ENCODE measurements at regions not wholly inside any gene's neighbourhood (a gene's known extent, or its start where the extent isn't known, plus 50 kb on each side); places are given as distances from the start of the nearest gene placed in this dataset.

DNA sequence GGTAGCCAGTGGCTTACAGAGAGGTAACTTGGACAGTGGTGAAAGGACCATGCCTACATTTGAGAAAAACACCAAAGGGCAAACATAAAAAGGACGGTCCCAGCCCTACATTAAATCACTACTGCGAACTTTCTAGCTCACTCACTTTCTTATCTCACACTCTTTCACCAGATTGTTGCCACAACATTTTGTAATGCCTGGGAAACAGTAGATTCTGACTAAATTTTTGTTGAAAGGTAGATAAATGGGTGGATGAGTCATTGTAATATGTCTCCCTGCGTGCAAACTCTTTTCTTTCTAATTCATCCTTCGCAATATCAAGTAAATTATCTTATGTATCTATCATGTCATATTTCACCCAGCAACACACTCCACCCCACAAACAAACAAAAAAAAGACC, 192.2 kb downstream of the IRS1 start:
- no peaks in the 10 kb centered on the region for H3K4me1 Mint-ChIP-seq
- peaks cover 4% of the 10 kb centered on the region; the same call in 1 of the 2 replicates for H3K9me2 ChIP-seq (ENCODE audit: insufficient read depth)
- no peaks in the 10 kb centered on the region for H3K4me1 ChIP-seq (ENCODE audit: insufficient read depth)
- H3K4me3 Mint-ChIP-seq, result no peak overlapping the region
- DNase-seq (ENCODE audit: low spot score) (no peak), ATAC-seq (no peak)
- H3K27me3 Mint-ChIP-seq (ENCODE audit: insufficient read depth, low read depth, poor library complexity), result no peaks in the 10 kb centered on the region
- no peak overlapping the region for H3K4me3 ChIP-seq
- no peak for TF ChIP-seq EZH2 (IDR thresholded peaks at IDR 0.05; ENCODE audit: low read depth, unreplicated experiment)
- TF ChIP-seq ZNF114 (CRISPR knock-in tag; IDR thresholded peaks at IDR 0.05), result no peak
- TF ChIP-seq ZNF331 (CRISPR knock-in tag; IDR thresholded peaks at IDR 0.05; ENCODE audit: low read depth), result no peak
- TF ChIP-seq, protein P1, sequence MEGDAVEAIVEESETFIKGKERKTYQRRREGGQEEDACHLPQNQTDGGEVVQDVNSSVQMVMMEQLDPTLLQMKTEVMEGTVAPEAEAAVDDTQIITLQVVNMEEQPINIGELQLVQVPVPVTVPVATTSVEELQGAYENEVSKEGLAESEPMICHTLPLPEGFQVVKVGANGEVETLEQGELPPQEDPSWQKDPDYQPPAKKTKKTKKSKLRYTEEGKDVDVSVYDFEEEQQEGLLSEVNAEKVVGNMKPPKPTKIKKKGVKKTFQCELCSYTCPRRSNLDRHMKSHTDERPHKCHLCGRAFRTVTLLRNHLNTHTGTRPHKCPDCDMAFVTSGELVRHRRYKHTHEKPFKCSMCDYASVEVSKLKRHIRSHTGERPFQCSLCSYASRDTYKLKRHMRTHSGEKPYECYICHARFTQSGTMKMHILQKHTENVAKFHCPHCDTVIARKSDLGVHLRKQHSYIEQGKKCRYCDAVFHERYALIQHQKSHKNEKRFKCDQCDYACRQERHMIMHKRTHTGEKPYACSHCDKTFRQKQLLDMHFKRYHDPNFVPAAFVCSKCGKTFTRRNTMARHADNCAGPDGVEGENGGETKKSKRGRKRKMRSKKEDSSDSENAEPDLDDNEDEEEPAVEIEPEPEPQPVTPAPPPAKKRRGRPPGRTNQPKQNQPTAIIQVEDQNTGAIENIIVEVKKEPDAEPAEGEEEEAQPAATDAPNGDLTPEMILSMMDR (conservative IDR thresholded peaks at IDR 0.05; ENCODE audit: low read depth in 2 of 2), result no peak
- TF ChIP-seq, protein P2, sequence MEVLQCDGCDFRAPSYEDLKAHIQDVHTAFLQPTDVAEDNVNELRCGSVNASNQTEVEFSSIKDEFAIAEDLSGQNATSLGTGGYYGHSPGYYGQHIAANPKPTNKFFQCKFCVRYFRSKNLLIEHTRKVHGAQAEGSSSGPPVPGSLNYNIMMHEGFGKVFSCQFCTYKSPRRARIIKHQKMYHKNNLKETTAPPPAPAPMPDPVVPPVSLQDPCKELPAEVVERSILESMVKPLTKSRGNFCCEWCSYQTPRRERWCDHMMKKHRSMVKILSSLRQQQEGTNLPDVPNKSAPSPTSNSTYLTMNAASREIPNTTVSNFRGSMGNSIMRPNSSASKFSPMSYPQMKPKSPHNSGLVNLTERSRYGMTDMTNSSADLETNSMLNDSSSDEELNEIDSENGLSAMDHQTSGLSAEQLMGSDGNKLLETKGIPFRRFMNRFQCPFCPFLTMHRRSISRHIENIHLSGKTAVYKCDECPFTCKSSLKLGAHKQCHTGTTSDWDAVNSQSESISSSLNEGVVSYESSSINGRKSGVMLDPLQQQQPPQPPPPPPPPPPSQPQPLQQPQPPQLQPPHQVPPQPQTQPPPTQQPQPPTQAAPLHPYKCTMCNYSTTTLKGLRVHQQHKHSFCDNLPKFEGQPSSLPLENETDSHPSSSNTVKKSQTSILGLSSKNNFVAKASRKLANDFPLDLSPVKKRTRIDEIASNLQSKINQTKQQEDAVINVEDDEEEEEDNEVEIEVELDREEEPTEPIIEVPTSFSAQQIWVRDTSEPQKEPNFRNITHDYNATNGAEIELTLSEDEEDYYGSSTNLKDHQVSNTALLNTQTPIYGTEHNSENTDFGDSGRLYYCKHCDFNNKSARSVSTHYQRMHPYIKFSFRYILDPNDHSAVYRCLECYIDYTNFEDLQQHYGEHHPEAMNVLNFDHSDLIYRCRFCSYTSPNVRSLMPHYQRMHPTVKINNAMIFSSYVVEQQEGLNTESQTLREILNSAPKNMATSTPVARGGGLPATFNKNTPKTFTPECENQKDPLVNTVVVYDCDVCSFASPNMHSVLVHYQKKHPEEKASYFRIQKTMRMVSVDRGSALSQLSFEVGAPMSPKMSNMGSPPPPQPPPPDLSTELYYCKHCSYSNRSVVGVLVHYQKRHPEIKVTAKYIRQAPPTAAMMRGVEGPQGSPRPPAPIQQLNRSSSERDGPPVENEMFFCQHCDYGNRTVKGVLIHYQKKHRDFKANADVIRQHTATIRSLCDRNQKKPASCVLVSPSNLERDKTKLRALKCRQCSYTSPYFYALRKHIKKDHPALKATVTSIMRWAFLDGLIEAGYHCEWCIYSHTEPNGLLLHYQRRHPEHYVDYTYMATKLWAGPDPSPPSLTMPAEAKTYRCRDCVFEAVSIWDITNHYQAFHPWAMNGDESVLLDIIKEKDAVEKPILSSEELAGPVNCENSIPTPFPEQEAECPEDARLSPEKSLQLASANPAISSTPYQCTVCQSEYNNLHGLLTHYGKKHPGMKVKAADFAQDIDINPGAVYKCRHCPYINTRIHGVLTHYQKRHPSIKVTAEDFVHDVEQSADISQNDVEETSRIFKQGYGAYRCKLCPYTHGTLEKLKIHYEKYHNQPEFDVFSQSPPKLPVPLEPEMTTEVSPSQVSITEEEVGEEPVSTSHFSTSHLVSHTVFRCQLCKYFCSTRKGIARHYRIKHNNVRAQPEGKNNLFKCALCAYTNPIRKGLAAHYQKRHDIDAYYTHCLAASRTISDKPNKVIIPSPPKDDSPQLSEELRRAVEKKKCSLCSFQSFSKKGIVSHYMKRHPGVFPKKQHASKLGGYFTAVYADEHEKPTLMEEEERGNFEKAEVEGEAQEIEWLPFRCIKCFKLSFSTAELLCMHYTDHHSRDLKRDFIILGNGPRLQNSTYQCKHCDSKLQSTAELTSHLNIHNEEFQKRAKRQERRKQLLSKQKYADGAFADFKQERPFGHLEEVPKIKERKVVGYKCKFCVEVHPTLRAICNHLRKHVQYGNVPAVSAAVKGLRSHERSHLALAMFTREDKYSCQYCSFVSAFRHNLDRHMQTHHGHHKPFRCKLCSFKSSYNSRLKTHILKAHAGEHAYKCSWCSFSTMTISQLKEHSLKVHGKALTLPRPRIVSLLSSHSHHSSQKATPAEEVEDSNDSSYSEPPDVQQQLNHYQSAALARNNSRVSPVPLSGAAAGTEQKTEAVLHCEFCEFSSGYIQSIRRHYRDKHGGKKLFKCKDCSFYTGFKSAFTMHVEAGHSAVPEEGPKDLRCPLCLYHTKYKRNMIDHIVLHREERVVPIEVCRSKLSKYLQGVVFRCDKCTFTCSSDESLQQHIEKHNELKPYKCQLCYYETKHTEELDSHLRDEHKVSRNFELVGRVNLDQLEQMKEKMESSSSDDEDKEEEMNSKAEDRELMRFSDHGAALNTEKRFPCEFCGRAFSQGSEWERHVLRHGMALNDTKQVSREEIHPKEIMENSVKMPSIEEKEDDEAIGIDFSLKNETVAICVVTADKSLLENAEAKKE (CRISPR knock-in tag; IDR thresholded peaks at IDR 0.05), result no peak
- no peak for TF ChIP-seq POLR2AphosphoS5 (IDR thresholded peaks at IDR 0.05; ENCODE audit: low read depth)
- no peak for TF ChIP-seq EZH2phosphoT487 (IDR thresholded peaks at IDR 0.05; ENCODE audit: unreplicated experiment)
- TF ChIP-seq CREB1 (CRISPR knock-in tag; IDR thresholded peaks at IDR 0.05; ENCODE audit: low read depth), result no peak
- TF ChIP-seq JUNB (IDR thresholded peaks at IDR 0.05; ENCODE audit: unreplicated experiment), result no peak
- no peak for TF ChIP-seq NANOG (IDR thresholded peaks at IDR 0.05; ENCODE audit: borderline replicate concordance)
- no peak for TF ChIP-seq STAT1 (IDR thresholded peaks at IDR 0.05; ENCODE audit: unreplicated experiment)
- TF ChIP-seq, protein P3, sequence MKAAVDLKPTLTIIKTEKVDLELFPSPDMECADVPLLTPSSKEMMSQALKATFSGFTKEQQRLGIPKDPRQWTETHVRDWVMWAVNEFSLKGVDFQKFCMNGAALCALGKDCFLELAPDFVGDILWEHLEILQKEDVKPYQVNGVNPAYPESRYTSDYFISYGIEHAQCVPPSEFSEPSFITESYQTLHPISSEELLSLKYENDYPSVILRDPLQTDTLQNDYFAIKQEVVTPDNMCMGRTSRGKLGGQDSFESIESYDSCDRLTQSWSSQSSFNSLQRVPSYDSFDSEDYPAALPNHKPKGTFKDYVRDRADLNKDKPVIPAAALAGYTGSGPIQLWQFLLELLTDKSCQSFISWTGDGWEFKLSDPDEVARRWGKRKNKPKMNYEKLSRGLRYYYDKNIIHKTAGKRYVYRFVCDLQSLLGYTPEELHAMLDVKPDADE (IDR thresholded peaks at IDR 0.05), result no peak
- TF ChIP-seq, protein P4, sequence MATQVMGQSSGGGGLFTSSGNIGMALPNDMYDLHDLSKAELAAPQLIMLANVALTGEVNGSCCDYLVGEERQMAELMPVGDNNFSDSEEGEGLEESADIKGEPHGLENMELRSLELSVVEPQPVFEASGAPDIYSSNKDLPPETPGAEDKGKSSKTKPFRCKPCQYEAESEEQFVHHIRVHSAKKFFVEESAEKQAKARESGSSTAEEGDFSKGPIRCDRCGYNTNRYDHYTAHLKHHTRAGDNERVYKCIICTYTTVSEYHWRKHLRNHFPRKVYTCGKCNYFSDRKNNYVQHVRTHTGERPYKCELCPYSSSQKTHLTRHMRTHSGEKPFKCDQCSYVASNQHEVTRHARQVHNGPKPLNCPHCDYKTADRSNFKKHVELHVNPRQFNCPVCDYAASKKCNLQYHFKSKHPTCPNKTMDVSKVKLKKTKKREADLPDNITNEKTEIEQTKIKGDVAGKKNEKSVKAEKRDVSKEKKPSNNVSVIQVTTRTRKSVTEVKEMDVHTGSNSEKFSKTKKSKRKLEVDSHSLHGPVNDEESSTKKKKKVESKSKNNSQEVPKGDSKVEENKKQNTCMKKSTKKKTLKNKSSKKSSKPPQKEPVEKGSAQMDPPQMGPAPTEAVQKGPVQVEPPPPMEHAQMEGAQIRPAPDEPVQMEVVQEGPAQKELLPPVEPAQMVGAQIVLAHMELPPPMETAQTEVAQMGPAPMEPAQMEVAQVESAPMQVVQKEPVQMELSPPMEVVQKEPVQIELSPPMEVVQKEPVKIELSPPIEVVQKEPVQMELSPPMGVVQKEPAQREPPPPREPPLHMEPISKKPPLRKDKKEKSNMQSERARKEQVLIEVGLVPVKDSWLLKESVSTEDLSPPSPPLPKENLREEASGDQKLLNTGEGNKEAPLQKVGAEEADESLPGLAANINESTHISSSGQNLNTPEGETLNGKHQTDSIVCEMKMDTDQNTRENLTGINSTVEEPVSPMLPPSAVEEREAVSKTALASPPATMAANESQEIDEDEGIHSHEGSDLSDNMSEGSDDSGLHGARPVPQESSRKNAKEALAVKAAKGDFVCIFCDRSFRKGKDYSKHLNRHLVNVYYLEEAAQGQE (IDR thresholded peaks at IDR 0.05; ENCODE audit: unreplicated experiment), result no peak
- H3K4me2 ChIP-seq, result no peak overlapping the region
- no peaks in the 10 kb centered on the region for H3K27me3 ChIP-seq (ENCODE audit: insufficient read depth)
- H4K20me1 ChIP-seq (replicated peaks; ENCODE audit: insufficient read depth), result no peaks in the 10 kb centered on the region
- no peak overlapping the region for H3K27ac ChIP-seq (ENCODE audit: low read depth)
- H2AFZ ChIP-seq, result no peak overlapping the region
- H3K79me2 ChIP-seq (replicated peaks; ENCODE audit: insufficient read depth), result no peaks in the 10 kb centered on the region
- no peak overlapping the region for H3K27ac Mint-ChIP-seq
- H3F3A ChIP-seq (replicated peaks; ENCODE audit: low read depth), result no peaks in the 10 kb centered on the region
- no peaks in the 10 kb centered on the region for H3K36me3 Mint-ChIP-seq (ENCODE audit: low read depth)
- H3K9me3 Mint-ChIP-seq, result no peaks in the 10 kb centered on the region
- H3K36me3 ChIP-seq (ENCODE audit: insufficient read depth), result no peaks in the 10 kb centered on the region
